ENCODE measurements at regions not wholly inside any gene's neighbourhood (a gene's known extent, or its start where the extent isn't known, plus 50 kb on each side); places are given as distances from the start of the nearest gene placed in this dataset.

- Histone ChIP-seq H3K4me1 (no peaks in the 10 kb centered on the region), H3K4me3 (no peak overlapping the region), H3K4me2 (no peak overlapping the region), H3K27ac (no peak overlapping the region), H3K9me3 (no peaks in the 10 kb centered on the region)
- 5% methylated on average over 5 of the region's 5 CpGs for WGBS (ENCODE audit: missing lambda C conversion rate)
- TF ChIP-seq HOXB13 (CRISPR knock-in tag; IDR thresholded peaks at IDR 0.05; ENCODE audit: low read depth) (no peak), POLR2AphosphoS2 (conservative IDR thresholded peaks at IDR 0.05; ENCODE audit: low read length) (no peak), ZSCAN20 (CRISPR knock-in tag; IDR thresholded peaks at IDR 0.05) (no peak), CHD4 (IDR thresholded peaks at IDR 0.05; ENCODE audit: borderline replicate concordance) (no peak), CHD2 (IDR thresholded peaks at IDR 0.05; ENCODE audit: low read length, partially characterized antibody) (no peak), CBX8 (IDR thresholded peaks at IDR 0.05) (no peak), PBX3 (IDR thresholded peaks at IDR 0.05) (no peak), HOXA7 (CRISPR knock-in tag; IDR thresholded peaks at IDR 0.05) (no peak), EHF (CRISPR knock-in tag; IDR thresholded peaks at IDR 0.05) (no peak), MAFK (IDR thresholded peaks at IDR 0.05; ENCODE audit: partially characterized antibody) (no peak), KDM1A (IDR thresholded peaks at IDR 0.05; ENCODE audit: low read depth) (no peak), EP300 (IDR thresholded peaks at IDR 0.05) (no peak), NFE2L2 (conservative IDR thresholded peaks at IDR 0.05; ENCODE audit: low read length) (no peak), NPAS2 (CRISPR knock-in tag; IDR thresholded peaks at IDR 0.05; ENCODE audit: borderline replicate concordance) (no peak)
- no peak for FAIRE-seq
- CTCF ChIA-PET = no interaction called here
- POLR2A ChIA-PET = no interaction called here
- DNase-seq (ENCODE audit: low read depth in 1 of 2, low spot score in 1 of 2) = no peak
- ATAC-seq = no peak
These were observed 417.4 kb downstream of the GABRG2 start for GRCh38 chr5:162484986-162485385.

DNA sequence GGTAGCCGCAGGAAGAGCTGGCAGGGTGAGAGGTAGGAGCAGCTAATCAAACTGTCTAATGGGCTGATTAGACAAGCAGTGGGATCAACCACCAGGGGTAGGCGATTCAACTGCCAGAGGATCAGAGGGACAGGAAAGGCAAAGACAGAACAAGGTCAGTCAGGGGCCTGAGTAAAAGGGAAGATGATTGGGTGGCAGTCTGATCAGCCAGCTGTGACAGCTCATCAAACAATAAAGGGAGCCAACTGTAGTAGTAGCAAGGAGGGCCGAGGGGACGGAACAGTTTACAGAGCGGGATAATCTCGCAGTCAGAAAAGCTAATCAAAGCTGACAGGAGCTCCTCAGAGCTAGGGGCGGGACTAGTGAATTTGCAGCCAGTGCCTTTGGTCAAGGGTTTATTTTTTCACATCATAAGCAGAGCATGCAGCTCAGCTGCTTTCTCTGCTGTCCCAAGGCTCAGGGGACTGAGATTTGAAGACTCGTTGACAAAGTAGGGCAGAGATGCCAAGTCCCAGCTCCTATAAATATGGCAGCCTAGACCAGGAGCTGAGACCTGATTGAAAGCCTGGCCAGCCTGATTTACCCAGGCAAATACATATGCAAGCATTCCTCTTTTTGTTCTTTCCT is 418.2 kb downstream of the GABRG2 start:
- no peak for TF ChIP-seq HEYL (CRISPR knock-in tag; IDR thresholded peaks at IDR 0.05)
- no peak for TF ChIP-seq TFCP2L1 (CRISPR knock-in tag; IDR thresholded peaks at IDR 0.05)
- TF ChIP-seq EP300 (IDR thresholded peaks at IDR 0.05) = no peak
- no peak for TF ChIP-seq ZC3H11A (IDR thresholded peaks at IDR 0.05)
- TF ChIP-seq NR3C1 (IDR thresholded peaks at IDR 0.05) = no peak
- TF ChIP-seq PBX3 (IDR thresholded peaks at IDR 0.05) = no peak
- TF ChIP-seq KDM5A (IDR thresholded peaks at IDR 0.05) = no peak
- no peak for TF ChIP-seq TP53 (CRISPR knock-in tag; IDR thresholded peaks at IDR 0.05)
- TF ChIP-seq BCL3 (IDR thresholded peaks at IDR 0.05) = no peak
- TF ChIP-seq CHD4 (IDR thresholded peaks at IDR 0.05; ENCODE audit: borderline replicate concordance) = no peak
- TF ChIP-seq SREBF2 (IDR thresholded peaks at IDR 0.05) = no peak
- no peak for TF ChIP-seq HOXB5 (CRISPR knock-in tag; IDR thresholded peaks at IDR 0.05)
- no peak for TF ChIP-seq RARB (CRISPR knock-in tag; IDR thresholded peaks at IDR 0.05)
- no peak for TF ChIP-seq POLR2A (IDR thresholded peaks at IDR 0.05; ENCODE audit: low read length)
- TF ChIP-seq JUN (IDR thresholded peaks at IDR 0.05) = no peak
- TF ChIP-seq, protein P1, sequence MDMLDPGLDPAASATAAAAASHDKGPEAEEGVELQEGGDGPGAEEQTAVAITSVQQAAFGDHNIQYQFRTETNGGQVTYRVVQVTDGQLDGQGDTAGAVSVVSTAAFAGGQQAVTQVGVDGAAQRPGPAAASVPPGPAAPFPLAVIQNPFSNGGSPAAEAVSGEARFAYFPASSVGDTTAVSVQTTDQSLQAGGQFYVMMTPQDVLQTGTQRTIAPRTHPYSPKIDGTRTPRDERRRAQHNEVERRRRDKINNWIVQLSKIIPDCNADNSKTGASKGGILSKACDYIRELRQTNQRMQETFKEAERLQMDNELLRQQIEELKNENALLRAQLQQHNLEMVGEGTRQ (IDR thresholded peaks at IDR 0.05) = no peak
- TF ChIP-seq POLR2AphosphoS2 (conservative IDR thresholded peaks at IDR 0.05; ENCODE audit: low read length) = no peak
- no peak for TF ChIP-seq JUNB (IDR thresholded peaks at IDR 0.05)
- Histone ChIP-seq H3K4me2 (no peak overlapping the region), H3K9me3 (no peaks in the 10 kb centered on the region), H3K4me3 (no peak overlapping the region), H3K4me1 (no peaks in the 10 kb centered on the region), H3K27ac (no peak overlapping the region)
- ChIA-PET POLR2A (no interaction called here), CTCF (no interaction called here)
- ATAC-seq (no peak), FAIRE-seq (no peak), DNase-seq (ENCODE audit: low read depth in 1 of 2, low spot score in 1 of 2) (no peak)
- WGBS (ENCODE audit: missing lambda C conversion rate) = 3% methylated on average over 8 of the region's 8 CpGs
